B cell (primary cell): ENCODE measurements at regions not wholly inside any gene's neighbourhood (a gene's known extent, or its start where the extent isn't known, plus 50 kb on each side); places are given as distances from the start of the nearest gene placed in this dataset.

Experiments
- ATAC-seq: fragments of 200-7000 bp; cut with Tn5 transposase; one replicate; pipeline ENCODE4 v1.10.0; 2021; ENCODE audit warnings: low read depth, mild to moderate bottlenecking, moderate number of reproducible peaks, moderate library complexity
- CTCF ChIA-PET: fragments of 350-600 bp; sonication (Branson Sonifier 250); formaldehyde crosslinking; loops from one replicate; lab custom pipeline; 2021; ENCODE audit warnings: antibody characterized with exemption, inconsistent platforms; lab: Charles Lee
- POLR2A ChIA-PET: fragments of 350-600 bp; sonication (Branson Sonifier 250); formaldehyde crosslinking; loops from one replicate; lab custom pipeline; 2021; ENCODE audit warnings: antibody characterized with exemption; lab: Charles Lee
- DNase-seq: peaks from one replicate; pipeline ENCODE4 v3.0.0; 2013
- H2AFZ ChIP-seq: 2 replicates; pipeline ENCODE4 v1.6.1; 2012; ENCODE audit warnings: mild to moderate bottlenecking, low read depth, low read length; ENCODE audit not compliant: insufficient read depth, poor library complexity, severe bottlenecking
- H3K27ac ChIP-seq, 2 donors: 1 replicate in 1 of 2; 2 replicates in 1 of 2; pipeline ENCODE4 v1.5.1; 2012 to 2013; ENCODE audit warnings: low read length in 2 of 2, mild to moderate bottlenecking in 2 of 2, moderate library complexity in 1 of 2
- H3K27me3 ChIP-seq, 4 experiments: fragments of 200-600 bp in 1 of 4; sonication (generic) in 1 of 4; replicated peaks in 1 of 4; 1 replicate in 2 of 4; 2 replicates in 2 of 4; pipeline versions ENCODE4 v1.6.1 to v1.7.0; 2013 to 2016; ENCODE audit warnings: low read length in 3 of 4, mild to moderate bottlenecking in 2 of 4, mixed read lengths in 1 of 4, moderate library complexity in 1 of 4; ENCODE audit not compliant: insufficient read depth in 4 of 4, control insufficient read depth in 3 of 4; ENCODE audit errors: control extremely low read depth in 1 of 4
- H3K36me3 ChIP-seq, 2 experiments: replicated peaks in 1 of 2; 1 replicate in 1 of 2; 2 replicates in 1 of 2; pipeline versions ENCODE4 v1.6.1 to v1.7.1; 2013; ENCODE audit warnings: low read length in 1 of 2; ENCODE audit not compliant: insufficient read depth in 2 of 2, control insufficient read depth in 1 of 2; ENCODE audit errors: control extremely low read depth in 1 of 2, extremely low read depth in 1 of 2
- H3K4me1 ChIP-seq, 2 donors: fragments of 200-600 bp in 1 of 2; sonication (generic) in 1 of 2; 1 replicate in 1 of 2; 2 replicates in 1 of 2; pipeline versions ENCODE4 v1.5.1 to v1.6.1; 2013 to 2017; ENCODE audit warnings: low read length in 2 of 2; ENCODE audit not compliant: control insufficient read depth in 2 of 2, insufficient read depth in 2 of 2
- H3K4me2 ChIP-seq: replicated peaks from 2 replicates; pipeline ENCODE3; 2012; ENCODE audit warnings: mild to moderate bottlenecking, low read depth, low read length; ENCODE audit not compliant: poor library complexity, severe bottlenecking
- H3K4me3 ChIP-seq, 5 experiments: fragments of 200-600 bp in 1 of 5; sonication (generic) in 1 of 5; 1 replicate in 3 of 5; 2 replicates in 2 of 5; pipeline versions ENCODE4 v1.5.1 to v1.7.0; 2011 to 2016; ENCODE audit warnings: low read length in 4 of 5, mild to moderate bottlenecking in 4 of 5, low read depth in 2 of 5, control low read depth in 1 of 5, moderate library complexity in 1 of 5; ENCODE audit not compliant: insufficient read depth in 1 of 5; ENCODE audit errors: control extremely low read depth in 1 of 5, extremely low read depth in 1 of 5
- H3K79me2 ChIP-seq: fragments of 200-600 bp; sonication (generic); one replicate; pipeline ENCODE4 v1.6.0; 2016; ENCODE audit warnings: low read length; ENCODE audit not compliant: control insufficient read depth, insufficient read depth
- H3K9ac ChIP-seq: fragments of 200-600 bp; sonication (generic); 2 replicates; pipeline ENCODE4 v1.6.1; 2017; ENCODE audit warnings: mild to moderate bottlenecking, low read length, moderate library complexity
- H3K9me3 ChIP-seq, 3 donors: one replicate each; pipeline versions ENCODE4 v1.6.1 to v1.7.1; 2013; ENCODE audit warnings: low read length in 2 of 3; ENCODE audit not compliant: control insufficient read depth in 2 of 3, insufficient read depth in 1 of 3; ENCODE audit errors: control extremely low read depth in 1 of 3
- H4K20me1 ChIP-seq: 2 replicates; pipeline ENCODE4 v1.6.0; 2012; ENCODE audit warnings: mild to moderate bottlenecking, low read length; ENCODE audit not compliant: insufficient read depth, control insufficient read depth, poor library complexity, severe bottlenecking
- H3K27ac Mint-ChIP-seq: one replicate; pipeline ENCODE4 v1.8.0; 2021; ENCODE audit warnings: mixed read lengths
- H3K27me3 Mint-ChIP-seq: one replicate; pipeline ENCODE4 v1.8.0; 2021; ENCODE audit warnings: mixed read lengths
- H3K4me1 Mint-ChIP-seq: one replicate; pipeline ENCODE4 v1.8.0; 2021; ENCODE audit warnings: mixed read lengths
- H3K4me3 Mint-ChIP-seq: one replicate; pipeline ENCODE4 v1.8.0; 2021; ENCODE audit warnings: mixed read lengths
- H3K9me3 Mint-ChIP-seq: one replicate; pipeline ENCODE4 v1.8.0; 2022; ENCODE audit warnings: mixed read lengths; ENCODE audit not compliant: insufficient read depth
- CTCF ChIP-seq: fragments of 200-600 bp; IDR thresholded peaks from one replicate; pipeline ENCODE4 v1.8.0; 2022; ENCODE audit warnings: antibody characterized with exemption, mild to moderate bottlenecking
- EZH2 ChIP-seq: IDR thresholded peaks from 2 replicates; pipeline ENCODE4 v1.6.1; 2012; ENCODE audit warnings: borderline replicate concordance, low read depth, mild to moderate bottlenecking, moderate library complexity, low read length; ENCODE audit not compliant: insufficient read depth, poor library complexity, severe bottlenecking
- WGBS: methylation state at CpG from one replicate; pipeline ENCODE4 v1.1.5; 2013; ENCODE audit warnings: missing lambda C conversion rate; ENCODE audit not compliant: insufficient coverage; 5-methylcytosine and 5-hydroxymethylcytosine counted together
- intact Hi-C: fragments of 100-400 bp; cut with micrococcal nuclease; formaldehyde crosslinking; loops from one replicate; pipeline ENCODE4 v1.10.0; 2022

- Histone ChIP-seq H3K79me2 (no peaks in the 10 kb centered on the region), H4K20me1 (no peaks in the 10 kb centered on the region), H3K9me3 (no peaks in the 10 kb centered on the region), H3K27me3 (no peaks in the 10 kb centered on the region), H3K36me3 (no peaks in the 10 kb centered on the region), H3K4me1 (no peaks in the 10 kb centered on the region), H3K27ac (no peak overlapping the region), H3K9ac (no peak overlapping the region), H3K4me3 (no peak overlapping the region), H3K4me2 (no peak overlapping the region), H2AFZ (no peak overlapping the region)
- 85% methylated on average over 3 of the region's 5 CpGs for WGBS
- no peak overlapping the region for H3K27ac Mint-ChIP-seq
- POLR2A ChIA-PET = no interaction called here
- CTCF ChIA-PET = interaction anchor here (0.6 to 1.0 kb wide), 2 partner anchors 12 to 525 kb away, joined by 3 to 4 read pairs; no protein-coding TSS in a partner anchor
- no peak for DNase-seq
- peaks cover 7% of the 10 kb centered on the region for H3K27me3 Mint-ChIP-seq
- no peaks in the 10 kb centered on the region for H3K9me3 Mint-ChIP-seq
- intact Hi-C loops = no loop called here
- ATAC-seq = no peak
- TF ChIP-seq EZH2 = no peak
- no peak for TF ChIP-seq CTCF
- H3K4me3 Mint-ChIP-seq = no peak overlapping the region
- no peaks in the 10 kb centered on the region for H3K4me1 Mint-ChIP-seq
Measured at GRCh38 chr9:78607853-78608252, 310.9 kb downstream of the PSAT1 start.

GRCh38 chr9:78609450-78609849 is 312.5 kb downstream of the PSAT1 start:
- H2AFZ ChIP-seq = no peak overlapping the region
- ATAC-seq = no peak
- no peaks in the 10 kb centered on the region for H3K36me3 ChIP-seq
- H3K4me3 ChIP-seq = no peak overlapping the region
- Mint-ChIP-seq H3K4me3 (no peak overlapping the region), H3K4me1 (no peaks in the 10 kb centered on the region), H3K27ac (no peak overlapping the region), H3K9me3 (no peaks in the 10 kb centered on the region), H3K27me3 (peaks cover 4% of the 10 kb centered on the region)
- DNase-seq = no peak
- 75% methylated on average over 3 of the region's 8 CpGs for WGBS
- CTCF ChIA-PET = no interaction called here
- no peaks in the 10 kb centered on the region for H3K79me2 ChIP-seq
- TF ChIP-seq EZH2 (no peak), CTCF (no peak)
- POLR2A ChIA-PET = no interaction called here
- intact Hi-C loops = no loop called here
- H3K4me2 ChIP-seq = no peak overlapping the region
- H3K4me1 ChIP-seq = no peaks in the 10 kb centered on the region
- no peaks in the 10 kb centered on the region for H3K9me3 ChIP-seq
- no peaks in the 10 kb centered on the region for H4K20me1 ChIP-seq
- H3K9ac ChIP-seq = no peak overlapping the region
- no peak overlapping the region for H3K27ac ChIP-seq
- H3K27me3 ChIP-seq = no peaks in the 10 kb centered on the region
